Neuronal stem cell (in vitro differentiated cells): ENCODE measurements at regions not wholly inside any gene's neighbourhood (a gene's known extent, or its start where the extent isn't known, plus 50 kb on each side); places are given as distances from the start of the nearest gene placed in this dataset.

Experiments
- DNase-seq: peaks from one replicate; pipeline ENCODE4 v3.0.0-alpha.2; 2013; ENCODE audit warnings: low spot score
- H2AFZ ChIP-seq: one replicate; pipeline ENCODE4 v1.6.1; 2013; ENCODE audit warnings: mild to moderate bottlenecking, low read length, inconsistent platforms
- H2AK5ac ChIP-seq: 2 replicates; pipeline ENCODE4 v1.6.1; 2013; ENCODE audit warnings: low read depth, mild to moderate bottlenecking, inconsistent platforms, low read length, moderate library complexity, mixed read lengths
- H2BK120ac ChIP-seq: 2 replicates; pipeline ENCODE4 v1.6.1; 2013; ENCODE audit warnings: low read depth, mild to moderate bottlenecking, inconsistent platforms, low read length, moderate library complexity, mixed read lengths
- H2BK12ac ChIP-seq: one replicate; pipeline ENCODE4 v1.6.1; 2013; ENCODE audit warnings: low read length, inconsistent platforms
- H2BK15ac ChIP-seq: 2 replicates; pipeline ENCODE4 v1.6.1; 2013; ENCODE audit warnings: mild to moderate bottlenecking, low read length, inconsistent platforms, mixed read lengths
- H2BK5ac ChIP-seq: one replicate; pipeline ENCODE4 v1.6.1; 2013; ENCODE audit warnings: inconsistent platforms, mild to moderate bottlenecking, low read length, moderate library complexity
- H3K14ac ChIP-seq: one replicate; pipeline ENCODE4 v1.6.1; 2013; ENCODE audit warnings: low read length, inconsistent platforms
- H3K18ac ChIP-seq: 2 replicates; pipeline ENCODE4 v1.6.1; 2013; ENCODE audit warnings: low read length, inconsistent platforms
- H3K23ac ChIP-seq: 2 replicates; pipeline ENCODE4 v1.6.1; 2013; ENCODE audit warnings: low read depth, mild to moderate bottlenecking, mixed read lengths, low read length, inconsistent platforms; ENCODE audit not compliant: poor library complexity
- H3K27ac ChIP-seq: replicated peaks from 3 replicates; pipeline ENCODE4 v1.5.1; 2013; ENCODE audit warnings: low read length, inconsistent platforms
- H3K27me3 ChIP-seq, 3 experiments: 2 replicates each; pipeline ENCODE4 v1.6.1; 2013; ENCODE audit warnings: low read length in 3 of 3, mild to moderate bottlenecking in 2 of 3, inconsistent platforms in 1 of 3, low read depth in 1 of 3, mixed read lengths in 1 of 3, moderate library complexity in 1 of 3; ENCODE audit not compliant: control insufficient read depth in 3 of 3, insufficient read depth in 3 of 3
- H3K36me3 ChIP-seq, 2 donors: replicated peaks in 1 of 2; 2 replicates each; pipeline ENCODE4 v1.6.1; 2013; ENCODE audit warnings: low read length in 2 of 2; ENCODE audit not compliant: control insufficient read depth in 2 of 2, insufficient read depth in 2 of 2
- H3K4ac ChIP-seq: 2 replicates; pipeline ENCODE4 v1.6.1; 2013; ENCODE audit warnings: inconsistent platforms, mild to moderate bottlenecking, low read length, moderate library complexity
- H3K4me1 ChIP-seq, 2 donors: 1 replicate in 1 of 2; 2 replicates in 1 of 2; pipeline ENCODE4 v1.6.1; 2013; ENCODE audit warnings: low read length in 2 of 2, low read depth in 1 of 2; ENCODE audit not compliant: control insufficient read depth in 2 of 2, insufficient read depth in 1 of 2
- H3K4me2 ChIP-seq: one replicate; pipeline ENCODE4 v1.6.1; 2013; ENCODE audit warnings: mild to moderate bottlenecking, low read length, inconsistent platforms; ENCODE audit not compliant: insufficient read depth, poor library complexity, severe bottlenecking
- H3K4me3 ChIP-seq, 2 donors: 2 replicates each; pipeline ENCODE4 v1.5.1; 2013; ENCODE audit warnings: low read length in 2 of 2, mild to moderate bottlenecking in 2 of 2, inconsistent platforms in 1 of 2, moderate library complexity in 1 of 2
- H3K79me1 ChIP-seq: one replicate; pipeline ENCODE4 v1.6.1; 2013; ENCODE audit warnings: low read depth, mild to moderate bottlenecking, inconsistent platforms, low read length, moderate library complexity
- H3K9ac ChIP-seq: one replicate; pipeline ENCODE4 v1.6.1; 2013; ENCODE audit warnings: mild to moderate bottlenecking, low read depth, low read length, inconsistent platforms; ENCODE audit not compliant: poor library complexity
- H3K9me3 ChIP-seq, 2 donors: replicated peaks in 1 of 2; 2 replicates each; pipeline versions ENCODE3 to v1.6.1; 2013; ENCODE audit warnings: low read length in 2 of 2, mild to moderate bottlenecking in 2 of 2, inconsistent platforms in 1 of 2, low read depth in 1 of 2, mixed read lengths in 1 of 2, moderate library complexity in 1 of 2; ENCODE audit not compliant: control insufficient read depth in 2 of 2, insufficient read depth in 1 of 2
- H4K8ac ChIP-seq: one replicate; pipeline ENCODE4 v1.6.1; 2013; ENCODE audit warnings: low read depth, mild to moderate bottlenecking, inconsistent platforms, low read length, moderate library complexity
- H4K91ac ChIP-seq: one replicate; pipeline ENCODE4 v1.6.1; 2013; ENCODE audit warnings: low read length, low read depth, mild to moderate bottlenecking, inconsistent platforms; ENCODE audit not compliant: poor library complexity
- WGBS, 2 donors: extraction: QIAGEN DNeasy Blood & Tissue Kit; methylation state at CpG; one replicate each; pipeline ENCODE4 v1.1.7; 2013; ENCODE audit warnings: missing lambda C conversion rate in 2 of 2, mixed read lengths in 1 of 2; ENCODE audit not compliant: insufficient read length in 2 of 2, insufficient replicate concordance in 1 of 2; ENCODE audit errors: extremely low coverage in 2 of 2; 5-methylcytosine and 5-hydroxymethylcytosine counted together

DNA sequence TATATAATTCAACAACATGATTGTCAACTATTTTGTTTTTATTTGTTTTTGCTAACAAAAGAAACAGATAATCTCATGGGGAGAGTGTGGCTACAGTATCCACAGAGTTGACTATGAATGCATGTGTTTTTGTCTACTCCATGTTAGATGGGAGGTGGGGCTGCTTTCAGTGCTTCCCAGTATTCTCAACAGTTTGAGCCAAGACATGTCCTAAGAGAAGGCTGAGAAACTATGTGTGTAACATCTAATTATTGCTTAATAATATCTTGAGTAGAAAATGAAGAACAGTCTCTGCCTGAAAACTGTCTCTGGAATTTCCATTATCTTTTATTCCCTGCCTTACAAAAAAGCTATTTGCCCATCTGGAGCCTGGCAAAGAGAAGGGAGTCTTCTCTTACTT, 178.8 kb upstream of the MMADHC start:
- Histone ChIP-seq H3K9me3 (no peaks in the 10 kb centered on the region), H3K36me3 (no peaks in the 10 kb centered on the region), H3K23ac (no peak overlapping the region), H3K9ac (no peak overlapping the region), H4K8ac (no peak overlapping the region), H3K18ac (no peak overlapping the region), H3K14ac (no peak overlapping the region), H2BK120ac (no peak overlapping the region), H3K4me3 (no peak overlapping the region), H2BK12ac (no peak overlapping the region), H3K27me3 (no peaks in the 10 kb centered on the region), H2BK15ac (no peak overlapping the region), H2AK5ac (no peak overlapping the region), H3K4me1 (no peaks in the 10 kb centered on the region), H2BK5ac (no peak overlapping the region), H3K27ac (no peak overlapping the region), H2AFZ (peak overlapping the region; percentile 46), H3K4me2 (no peak overlapping the region), H3K79me1 (no peaks in the 10 kb centered on the region), H3K4ac (no peak overlapping the region), H4K91ac (no peak overlapping the region)
- DNase-seq: no peak

GRCh38 chr2:149765636-149766035, 178.1 kb upstream of the MMADHC start:
- H4K8ac ChIP-seq: no peak overlapping the region
- no peak overlapping the region for H2BK15ac ChIP-seq
- H2AFZ ChIP-seq: no peak overlapping the region
- H3K18ac ChIP-seq: no peak overlapping the region
- H3K4ac ChIP-seq: no peak overlapping the region
- no peak overlapping the region for H3K23ac ChIP-seq
- H3K9ac ChIP-seq: no peak overlapping the region
- H2BK120ac ChIP-seq: no peak overlapping the region
- DNase-seq: no peak
- H3K4me3 ChIP-seq: no peak overlapping the region
- H4K91ac ChIP-seq: no peak overlapping the region
- H3K4me1 ChIP-seq: no peaks in the 10 kb centered on the region
- no peak overlapping the region for H3K4me2 ChIP-seq
- no peak overlapping the region for H2BK5ac ChIP-seq
- H2BK12ac ChIP-seq: no peak overlapping the region
- no peaks in the 10 kb centered on the region for H3K79me1 ChIP-seq
- no peaks in the 10 kb centered on the region for H3K36me3 ChIP-seq
- H3K14ac ChIP-seq: no peak overlapping the region
- no peaks in the 10 kb centered on the region for H3K27me3 ChIP-seq
- H3K27ac ChIP-seq: no peak overlapping the region
- no peak overlapping the region for H2AK5ac ChIP-seq
- H3K9me3 ChIP-seq: no peaks in the 10 kb centered on the region

- Histone ChIP-seq H4K8ac (no peak overlapping the region), H2BK12ac (no peak overlapping the region), H3K4ac (no peak overlapping the region), H3K14ac (no peak overlapping the region), H3K9me3 (no peaks in the 10 kb centered on the region), H3K18ac (no peak overlapping the region), H3K79me1 (no peaks in the 10 kb centered on the region), H3K4me1 (no peaks in the 10 kb centered on the region), H2BK5ac (no peak overlapping the region), H3K27ac (no peak overlapping the region), H3K27me3 (no peaks in the 10 kb centered on the region), H3K4me3 (no peak overlapping the region), H2AK5ac (no peak overlapping the region), H2BK15ac (no peak overlapping the region), H3K23ac (no peak overlapping the region), H4K91ac (no peak overlapping the region), H3K4me2 (no peak overlapping the region), H2AFZ (no peak overlapping the region), H3K9ac (no peak overlapping the region), H2BK120ac (no peak overlapping the region), H3K36me3 (no peaks in the 10 kb centered on the region)
- WGBS, 2 donors: no CpG with 5 or more reads among the region's 2 CpGs
- no peak for DNase-seq
Measured at GRCh38 chr2:149765003-149765402, 177.4 kb upstream of the MMADHC start.

DNA sequence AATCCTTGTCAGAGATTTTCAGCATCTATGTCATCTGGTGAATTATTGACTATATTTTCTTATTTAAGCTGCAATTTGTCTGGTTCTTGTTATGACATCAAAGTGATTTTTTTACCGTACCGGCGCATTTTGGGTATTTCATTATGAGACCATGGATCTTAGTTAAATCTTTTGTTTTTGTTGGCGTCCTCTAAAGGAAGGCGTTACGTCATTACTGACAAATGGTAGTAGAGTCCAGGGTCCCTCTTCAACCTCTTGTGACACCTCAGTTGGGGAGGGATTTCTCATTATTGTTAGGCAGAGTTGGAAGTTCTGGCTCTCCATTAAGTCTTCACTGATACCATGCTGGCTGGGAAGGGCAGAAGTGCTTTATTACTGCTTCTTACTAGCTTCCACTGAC, 175.8 kb upstream of the MMADHC start:
- Histone ChIP-seq H3K9ac (no peak overlapping the region), H2AK5ac (no peak overlapping the region), H3K79me1 (no peaks in the 10 kb centered on the region), H3K18ac (no peak overlapping the region), H2AFZ (no peak overlapping the region), H3K23ac (no peak overlapping the region), H4K8ac (no peak overlapping the region), H3K27me3 (no peaks in the 10 kb centered on the region), H3K4me3 (no peak overlapping the region), H2BK12ac (no peak overlapping the region), H2BK15ac (no peak overlapping the region), H2BK5ac (no peak overlapping the region), H3K27ac (no peak overlapping the region), H3K14ac (no peak overlapping the region), H3K4ac (no peak overlapping the region), H2BK120ac (no peak overlapping the region), H3K4me1 (no peaks in the 10 kb centered on the region), H3K36me3 (no peaks in the 10 kb centered on the region), H3K9me3 (no peaks in the 10 kb centered on the region), H4K91ac (no peak overlapping the region), H3K4me2 (no peak overlapping the region)
- WGBS, 2 donors: no CpG with 5 or more reads among the region's 6 CpGs
- no peak for DNase-seq
